Testis (tissue), 2 donors: ENCODE measurements at regions not wholly inside any gene's neighbourhood (a gene's known extent, or its start where the extent isn't known, plus 50 kb on each side); places are given as distances from the start of the nearest gene placed in this dataset.
"Not testable (repeated sequence)": the region's sequence is repeated elsewhere in the genome, so short reads cannot be mapped to it uniquely, and the experiment has no call there.

Source experiments
- DNase-seq: peaks from one replicate; pipeline ENCODE4 v3.0.0-alpha.2; 2019
- H3K27ac ChIP-seq, 2 donors: fragments of 200-600 bp; sonication (generic); one replicate each; pipeline ENCODE4 v1.5.1; 2019
- H3K27me3 ChIP-seq: fragments of 200-600 bp; sonication (generic); one replicate; pipeline ENCODE4 v1.5.1; 2019
- H3K36me3 ChIP-seq: fragments of 200-600 bp; sonication (generic); one replicate; pipeline ENCODE4 v1.5.1; 2017; ENCODE audit warnings: low read depth; ENCODE audit errors: missing control alignments
- H3K4me1 ChIP-seq: fragments of 200-600 bp; sonication (generic); one replicate; pipeline ENCODE4 v1.5.1; 2019
- H3K4me3 ChIP-seq, 2 donors: fragments of 200-600 bp; sonication (generic); one replicate each; pipeline ENCODE4 v1.5.1; 2017 to 2019
- H3K9me3 ChIP-seq: fragments of 200-600 bp; sonication (generic); one replicate; pipeline ENCODE4 v1.5.1; 2017
- POLR2A ChIP-seq: fragments of 450-650 bp; IDR thresholded peaks from one replicate; pipeline ENCODE4 v1.6.1; 2017; ENCODE audit warnings: antibody characterized with exemption, mild to moderate bottlenecking, moderate library complexity
- WGBS, 2 donors: methylation state at CpG; one replicate each; pipeline ENCODE4 v1.1.5; 2018; 5-methylcytosine and 5-hydroxymethylcytosine counted together
- intact Hi-C: fragments of 100-400 bp; cut with DNase I; formaldehyde crosslinking; loops from one replicate; pipeline ENCODE4 v1.15.1; 2023; ENCODE audit warnings: low total_unique reads
- TF ChIP-seq, protein P1 (sequence below), 3 experiments: fragments of 450-650 bp in 2 of 3; fragments of 200-600 bp in 1 of 3; sonication (generic) in 1 of 3; IDR thresholded peaks; one replicate each; pipeline ENCODE4 v1.5.1; 2016 to 2019; ENCODE audit warnings: antibody characterized with exemption in 3 of 3, mild to moderate bottlenecking in 2 of 3, moderate library complexity in 1 of 3

DNA sequence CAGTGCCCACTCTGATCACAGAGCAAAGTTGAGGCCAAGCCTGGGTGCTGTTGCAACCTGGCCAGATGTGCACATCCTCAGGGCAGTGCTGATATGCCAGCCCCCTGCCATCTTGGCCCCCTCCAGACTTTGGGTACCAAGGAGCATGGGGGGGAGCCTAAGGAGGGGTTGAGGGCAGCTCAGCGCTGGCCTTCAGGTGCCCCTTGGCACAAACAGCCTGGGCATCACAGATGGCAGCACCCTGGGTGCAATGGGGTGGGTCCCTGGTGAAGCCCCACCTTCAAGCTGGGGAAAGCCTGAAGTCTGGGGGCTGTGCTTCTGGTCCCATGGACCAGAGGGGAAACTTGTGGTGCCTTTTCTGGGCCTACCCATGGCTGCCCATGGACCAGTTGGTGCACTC, 163.0 kb downstream of the FAM47A start:
- DNase-seq = no peak
- H3K4me1 ChIP-seq = no peaks in the 10 kb centered on the region
- no CpG with 5 or more reads among the region's 1 CpG for WGBS, 2 donors
- H3K36me3 ChIP-seq = no peaks in the 10 kb centered on the region
- H3K4me3 ChIP-seq = no peak overlapping the region
- no peaks in the 10 kb centered on the region for H3K9me3 ChIP-seq
- no peak overlapping the region for H3K27ac ChIP-seq
- TF ChIP-seq, protein P1, sequence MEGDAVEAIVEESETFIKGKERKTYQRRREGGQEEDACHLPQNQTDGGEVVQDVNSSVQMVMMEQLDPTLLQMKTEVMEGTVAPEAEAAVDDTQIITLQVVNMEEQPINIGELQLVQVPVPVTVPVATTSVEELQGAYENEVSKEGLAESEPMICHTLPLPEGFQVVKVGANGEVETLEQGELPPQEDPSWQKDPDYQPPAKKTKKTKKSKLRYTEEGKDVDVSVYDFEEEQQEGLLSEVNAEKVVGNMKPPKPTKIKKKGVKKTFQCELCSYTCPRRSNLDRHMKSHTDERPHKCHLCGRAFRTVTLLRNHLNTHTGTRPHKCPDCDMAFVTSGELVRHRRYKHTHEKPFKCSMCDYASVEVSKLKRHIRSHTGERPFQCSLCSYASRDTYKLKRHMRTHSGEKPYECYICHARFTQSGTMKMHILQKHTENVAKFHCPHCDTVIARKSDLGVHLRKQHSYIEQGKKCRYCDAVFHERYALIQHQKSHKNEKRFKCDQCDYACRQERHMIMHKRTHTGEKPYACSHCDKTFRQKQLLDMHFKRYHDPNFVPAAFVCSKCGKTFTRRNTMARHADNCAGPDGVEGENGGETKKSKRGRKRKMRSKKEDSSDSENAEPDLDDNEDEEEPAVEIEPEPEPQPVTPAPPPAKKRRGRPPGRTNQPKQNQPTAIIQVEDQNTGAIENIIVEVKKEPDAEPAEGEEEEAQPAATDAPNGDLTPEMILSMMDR (IDR thresholded peaks at IDR 0.05) = no peak
- TF ChIP-seq POLR2A = no peak
- intact Hi-C loops = no loop called here
- no peaks in the 10 kb centered on the region for H3K27me3 ChIP-seq

DNA sequence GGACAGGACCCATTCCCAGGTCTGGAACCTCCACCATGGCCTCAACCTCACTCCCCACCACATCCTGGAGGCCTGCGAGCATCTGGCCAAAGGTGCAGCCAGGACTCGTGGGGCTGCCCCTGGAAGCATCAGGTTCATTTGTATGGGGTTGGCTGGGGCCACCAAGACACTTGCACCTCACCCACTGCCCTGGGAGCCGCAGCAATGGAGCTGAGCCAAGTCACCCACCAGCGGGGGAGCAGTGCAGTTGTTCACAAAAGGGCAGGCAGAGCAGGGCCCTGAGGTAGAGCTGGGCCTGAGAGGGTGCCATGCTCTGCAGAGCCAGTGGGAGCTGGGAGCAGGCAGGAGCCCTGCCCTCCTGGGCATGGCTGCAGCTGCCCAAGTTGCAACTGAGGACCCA, 163.5 kb downstream of the FAM47A start:
- no peaks in the 10 kb centered on the region for H3K9me3 ChIP-seq
- H3K27me3 ChIP-seq = no peaks in the 10 kb centered on the region
- H3K4me1 ChIP-seq = no peaks in the 10 kb centered on the region
- WGBS, 2 donors = 90% methylated on average over 2 of the region's 4 CpGs; no CpG with 5 or more reads in 1 of the 2 donors
- no peak for DNase-seq
- intact Hi-C loops = no loop called here
- no peak overlapping the region for H3K4me3 ChIP-seq
- H3K36me3 ChIP-seq = no peaks in the 10 kb centered on the region
- TF ChIP-seq, protein P1 (IDR thresholded peaks at IDR 0.05) = no peak
- no peak for TF ChIP-seq POLR2A
- no peak overlapping the region for H3K27ac ChIP-seq

DNA sequence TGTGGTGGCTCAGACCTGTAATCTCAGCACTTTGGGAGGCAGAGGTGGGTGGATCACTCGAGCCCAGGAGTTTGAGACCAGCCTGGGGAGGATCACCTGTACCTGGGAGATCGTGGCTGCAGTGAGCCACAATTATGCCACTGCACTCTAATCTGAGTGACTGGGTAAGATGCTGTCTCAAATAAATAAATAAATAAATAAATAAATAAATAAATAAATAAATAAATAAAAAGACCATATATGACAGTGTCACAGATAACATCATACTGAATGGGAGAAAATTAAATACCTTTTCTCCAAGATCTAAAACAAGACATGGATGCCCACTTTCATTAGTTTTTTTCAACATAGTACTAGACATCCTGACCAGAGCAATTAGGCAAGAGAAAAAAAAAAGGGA, 182.8 kb downstream of the FAM47A start:
- no peak for TF ChIP-seq POLR2A

DNA sequence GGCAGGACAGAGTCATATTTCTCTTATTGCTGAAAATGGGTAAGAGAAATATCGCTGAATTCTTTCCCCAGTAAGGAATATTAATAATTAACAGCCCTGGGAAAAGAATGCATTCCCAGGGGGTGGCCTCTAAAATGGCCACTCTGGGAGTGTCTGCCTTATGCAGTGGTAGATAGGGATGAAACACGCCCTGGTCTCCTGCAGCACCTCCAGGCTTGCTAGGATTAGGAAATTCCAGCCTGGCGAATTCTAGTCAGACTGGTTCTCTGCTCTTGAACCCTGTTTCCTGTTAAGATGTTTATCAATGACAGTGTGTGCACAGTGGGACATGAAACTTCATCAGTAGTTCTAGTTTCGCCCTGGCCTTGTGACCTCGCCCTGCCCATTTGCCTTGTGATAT, 205.9 kb downstream of the FAM47A start:
- intact Hi-C loops, H3K4me3 ChIP-seq, H3K36me3 ChIP-seq, DNase-seq, H3K27ac ChIP-seq, H3K9me3 ChIP-seq, H3K4me1 ChIP-seq, H3K27me3 ChIP-seq: not testable (repeated sequence)
- 89 to 95% methylated on average over 5 of the region's 5 CpGs for WGBS, 2 donors

More for the DNA sequence above, 182.8 kb downstream of the FAM47A start:
- no peaks in the 10 kb centered on the region for H3K4me1 ChIP-seq
- no peak overlapping the region for H3K4me3 ChIP-seq
- no peaks in the 10 kb centered on the region for H3K27me3 ChIP-seq
- no peak for DNase-seq
- 92 to 96% methylated on average over 2 of the region's 2 CpGs for WGBS, 2 donors
- intact Hi-C loops = no loop called here
- no peaks in the 10 kb centered on the region for H3K36me3 ChIP-seq
- H3K9me3 ChIP-seq = no peaks in the 10 kb centered on the region
- H3K27ac ChIP-seq = no peak overlapping the region

DNA sequence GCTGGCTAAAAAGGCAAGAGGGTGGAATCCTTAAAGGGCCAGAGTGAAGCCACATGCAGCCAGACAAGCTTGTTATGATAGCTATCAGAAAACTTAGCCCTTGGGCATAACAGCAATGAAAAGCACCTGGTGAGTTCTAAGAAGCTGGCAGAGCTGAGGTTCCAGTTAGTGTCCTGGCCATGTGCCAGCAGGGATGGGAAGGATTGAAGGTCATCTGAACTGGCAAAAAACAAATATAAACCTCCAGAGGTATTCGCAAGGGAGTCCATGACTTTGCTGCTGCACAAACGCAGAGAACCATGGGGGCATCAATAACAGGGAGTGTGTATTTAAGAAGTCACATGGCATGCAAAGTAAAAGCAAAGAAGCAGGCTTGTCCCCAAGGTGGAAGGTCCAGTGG, 208.9 kb downstream of the FAM47A start:
- no peaks in the 10 kb centered on the region for H3K36me3 ChIP-seq
- no peak for DNase-seq
- no peaks in the 10 kb centered on the region for H3K9me3 ChIP-seq
- no peak overlapping the region for H3K27ac ChIP-seq
- H3K4me3 ChIP-seq = no peak overlapping the region
- H3K4me1 ChIP-seq = no peaks in the 10 kb centered on the region
- intact Hi-C loops = no loop called here
- H3K27me3 ChIP-seq = no peaks in the 10 kb centered on the region
- no peak for TF ChIP-seq POLR2A
- TF ChIP-seq, protein P1 (IDR thresholded peaks at IDR 0.05) = no peak
- WGBS, 2 donors = 28 to 63% methylated on average over 2 of the region's 2 CpGs

DNA sequence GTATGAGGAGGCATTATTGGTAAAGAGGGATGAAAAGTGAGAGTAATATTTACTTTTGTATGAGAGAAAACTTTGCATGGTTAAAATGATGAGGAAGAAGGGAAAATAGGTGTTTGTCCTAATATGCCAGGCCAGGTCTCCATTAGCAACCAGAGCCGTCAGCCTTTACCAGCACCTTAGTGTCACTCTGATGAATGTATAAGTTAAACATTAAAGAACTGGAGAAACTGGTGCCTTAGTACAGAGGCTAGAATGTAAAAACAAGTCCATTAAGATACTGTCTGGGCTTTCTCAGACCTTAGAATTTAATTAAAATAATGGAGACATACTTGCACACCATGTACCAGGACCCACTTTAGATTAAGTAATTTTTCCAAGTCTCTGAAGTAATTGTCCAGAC, 222.3 kb downstream of the FAM47A start:
- 80 to 82% methylated on average over 1 of the region's 1 CpG for WGBS, 2 donors
- Histone ChIP-seq H3K27ac (no peak overlapping the region), H3K4me3 (no peak overlapping the region), H3K4me1 (no peaks in the 10 kb centered on the region), H3K36me3 (no peaks in the 10 kb centered on the region), H3K9me3 (no peaks in the 10 kb centered on the region), H3K27me3 (no peaks in the 10 kb centered on the region)
- no peak for DNase-seq
- TF ChIP-seq, protein P1 (IDR thresholded peaks at IDR 0.05) = no peak
- TF ChIP-seq POLR2A = no peak
- intact Hi-C loops = no loop called here
